Heart left ventricle (tissue), 16 donors: ENCODE measurements at regions not wholly inside any gene's neighbourhood (a gene's known extent, or its start where the extent isn't known, plus 50 kb on each side); places are given as distances from the start of the nearest gene placed in this dataset.

Source experiments
- ATAC-seq, 4 donors: fragments of 200-7000 bp; cut with Tn5 transposase; one replicate each; pipeline ENCODE4 v1.9.1; 2020 to 2022; ENCODE audit warnings: moderate library complexity in 4 of 4, mild to moderate bottlenecking in 3 of 4, moderate number of reproducible peaks in 1 of 4
- DNase-seq, 5 donors: peaks; one replicate each; pipeline ENCODE4 v3.0.0-alpha.2; 2020
- H3K27ac ChIP-seq, 12 donors: fragments of 200-600 bp; sonication (generic) in 4 of 12; one replicate each; pipeline versions ENCODE4 v1.5.0 to v1.8.0; 2016 to 2022; ENCODE audit warnings: mild to moderate bottlenecking in 2 of 12
- H3K27me3 ChIP-seq, 9 donors: fragments of 200-600 bp; sonication (generic) in 2 of 9; one replicate each; pipeline versions ENCODE4 v1.5.1 to v1.8.0; 2016 to 2022; ENCODE audit warnings: mild to moderate bottlenecking in 3 of 9
- H3K36me3 ChIP-seq, 9 donors: fragments of 200-600 bp; sonication (generic) in 2 of 9; one replicate each; pipeline versions ENCODE4 v1.5.0 to v1.8.0; 2018 to 2022; ENCODE audit warnings: mild to moderate bottlenecking in 2 of 9
- H3K4me1 ChIP-seq, 12 donors: fragments of 200-600 bp; sonication (generic) in 4 of 12; one replicate each; pipeline versions ENCODE4 v1.5.0 to v1.8.0; 2016 to 2022; ENCODE audit warnings: mild to moderate bottlenecking in 3 of 12
- H3K4me3 ChIP-seq, 12 donors: fragments of 200-600 bp; sonication (generic) in 4 of 12; one replicate each; pipeline versions ENCODE4 v1.5.0 to v1.8.0; 2017 to 2022; ENCODE audit warnings: mild to moderate bottlenecking in 9 of 12, moderate library complexity in 4 of 12
- H3K9me3 ChIP-seq, 12 donors: fragments of 200-600 bp; sonication (generic) in 4 of 12; one replicate each; pipeline versions ENCODE4 v1.5.0 to v1.8.0; 2016 to 2022; ENCODE audit warnings: mild to moderate bottlenecking in 1 of 12
- POLR2A ChIP-seq, 2 donors: fragments of 450-650 bp; IDR thresholded peaks; one replicate each; pipeline ENCODE4 v1.6.1; 2017; ENCODE audit warnings: antibody characterized with exemption in 2 of 2, mild to moderate bottlenecking in 2 of 2, moderate library complexity in 2 of 2
- WGBS, 4 donors: extraction: QIAGEN DNeasy Blood & Tissue Kit in 2 of 4; methylation state at CpG; one replicate each; pipeline versions ENCODE4 v1.1.5 to v1.1.7; 2013 to 2018; 5-methylcytosine and 5-hydroxymethylcytosine counted together
- intact Hi-C, 10 donors: fragments of 100-400 bp; cut with DNase I; formaldehyde crosslinking; loops; one replicate each; pipeline versions ENCODE4 v1.11.1 to v1.14.2; 2022
- TF ChIP-seq, protein P1 (sequence below), 12 donors: fragments of 200-600 bp; sonication (generic) in 4 of 12; IDR thresholded peaks; one replicate each; pipeline versions ENCODE4 v1.5.0 to v1.8.0; 2018 to 2022; ENCODE audit warnings: antibody characterized with exemption in 12 of 12, mild to moderate bottlenecking in 5 of 12
- donor health status: ischemic (EF 13 %, LVEDD 7.1; RV severe dilation, severe dysfunction).
- donor health status: healthy with polysubstance abuse.
- donor health status: DM: no; HTN: yes; CAD: no.
- donor health status: DM: no; HTN: no; CAD: no.
- donor health status: ischemic (EF 25% LVEDD 6.9; RV normal size, moderate dysfunction).
- donor health status: ischemic (EF 25% LVEDD 5.7; RV mildly dilated, moderate dysfunction).
- donor health status: healthy.
- donor health status: DM: yes; HTN: yes; CAD: no.
- donor health status: ischemic (EF 35%, LVEDD 5.7; RV mildly dilated, moderate dysfunction).
- donor health status: nonischemic (EF 11% LVEDD 7.7; RV severe dilation, severe dysfunction).
- donor health status: DM: yes; HTN: yes; CAD: no.
- donor health status: PGD.
- donor health status: ischemic (EF 29% LVEDD 5.4; RV normal size, mild dysfunction).
- donor health status: nonischemic (EF 23%, LVEDD 6.1; RV moderate dilation, normal function).

DNA sequence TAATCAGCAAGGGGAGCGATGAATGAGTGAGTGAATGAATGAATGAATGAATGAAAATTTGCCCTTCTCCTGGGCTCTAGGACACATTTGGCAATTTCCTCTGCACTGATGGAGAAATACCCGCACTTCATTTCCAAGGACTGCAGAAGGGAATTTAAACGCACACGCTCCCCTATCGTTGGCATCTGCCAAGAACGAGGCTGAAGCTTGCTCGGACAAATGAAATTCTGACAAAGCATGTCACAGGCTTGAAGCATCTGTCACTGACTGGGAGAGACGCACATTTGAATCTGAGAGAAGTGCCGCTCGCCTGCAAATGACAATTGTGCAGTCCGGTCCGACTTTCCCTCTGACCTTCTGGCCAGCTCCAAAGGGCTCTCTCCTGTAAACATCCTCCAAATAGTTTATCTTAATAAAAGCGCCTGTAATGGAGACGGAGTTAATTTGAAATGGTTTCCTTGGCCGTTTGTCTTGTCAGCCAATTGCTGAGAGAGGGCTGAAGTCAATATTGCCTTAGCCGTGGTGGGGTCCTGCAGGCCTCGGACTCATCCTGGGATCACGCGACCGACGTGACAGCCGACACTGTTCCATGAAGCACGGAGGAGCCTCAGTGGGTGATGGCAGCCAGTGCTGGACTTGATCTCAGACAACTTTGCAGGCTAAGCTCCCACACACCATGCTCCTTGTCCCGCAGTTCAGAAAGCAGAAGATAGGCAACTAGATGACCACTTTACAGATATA, 260.7 kb downstream of the MN1 start:
- no peak for DNase-seq
- peaks cover 0 to 9% (median 2%) of the 10 kb centered on the region in 12 donors for H3K4me1 ChIP-seq
- 84 to 86% (median 85%) methylated on average over 24 of the region's 24 CpGs for WGBS, 4 donors
- no peaks in the 10 kb centered on the region for H3K9me3 ChIP-seq
- no peak overlapping the region for H3K27ac ChIP-seq
- H3K36me3 ChIP-seq, result no peaks in the 10 kb centered on the region
- peaks cover 0 to 31% (median 0%) of the 10 kb centered on the region in 9 donors for H3K27me3 ChIP-seq
- H3K4me3 ChIP-seq, result no peak overlapping the region
- TF ChIP-seq, protein P1, sequence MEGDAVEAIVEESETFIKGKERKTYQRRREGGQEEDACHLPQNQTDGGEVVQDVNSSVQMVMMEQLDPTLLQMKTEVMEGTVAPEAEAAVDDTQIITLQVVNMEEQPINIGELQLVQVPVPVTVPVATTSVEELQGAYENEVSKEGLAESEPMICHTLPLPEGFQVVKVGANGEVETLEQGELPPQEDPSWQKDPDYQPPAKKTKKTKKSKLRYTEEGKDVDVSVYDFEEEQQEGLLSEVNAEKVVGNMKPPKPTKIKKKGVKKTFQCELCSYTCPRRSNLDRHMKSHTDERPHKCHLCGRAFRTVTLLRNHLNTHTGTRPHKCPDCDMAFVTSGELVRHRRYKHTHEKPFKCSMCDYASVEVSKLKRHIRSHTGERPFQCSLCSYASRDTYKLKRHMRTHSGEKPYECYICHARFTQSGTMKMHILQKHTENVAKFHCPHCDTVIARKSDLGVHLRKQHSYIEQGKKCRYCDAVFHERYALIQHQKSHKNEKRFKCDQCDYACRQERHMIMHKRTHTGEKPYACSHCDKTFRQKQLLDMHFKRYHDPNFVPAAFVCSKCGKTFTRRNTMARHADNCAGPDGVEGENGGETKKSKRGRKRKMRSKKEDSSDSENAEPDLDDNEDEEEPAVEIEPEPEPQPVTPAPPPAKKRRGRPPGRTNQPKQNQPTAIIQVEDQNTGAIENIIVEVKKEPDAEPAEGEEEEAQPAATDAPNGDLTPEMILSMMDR (IDR thresholded peaks at IDR 0.05), result no peak
- no peak for TF ChIP-seq POLR2A (IDR thresholded peaks at IDR 0.05)
- intact Hi-C loops, result no loop called here
- ATAC-seq, result no peak

DNA sequence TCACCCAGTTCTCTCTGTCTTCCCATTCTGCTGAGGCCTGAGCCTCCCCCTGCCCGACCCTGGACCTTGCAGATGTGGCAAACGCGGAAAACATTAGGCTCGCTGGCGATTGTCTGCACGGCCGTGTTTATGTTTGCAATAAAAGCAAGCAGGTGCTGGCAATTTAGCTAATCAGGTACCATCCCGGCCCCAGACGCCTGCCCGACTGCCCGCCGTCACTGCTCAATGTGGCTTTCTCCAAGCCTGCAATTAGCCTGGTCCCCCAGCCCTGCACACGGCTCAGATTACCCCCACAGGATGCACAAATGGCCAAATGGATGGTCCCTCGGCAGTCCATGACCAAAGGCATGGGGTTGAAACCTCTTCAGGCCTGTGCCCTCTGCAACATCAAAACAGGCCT, 259.7 kb downstream of the MN1 start:
- Histone ChIP-seq H3K9me3 (no peaks in the 10 kb centered on the region), H3K4me1 (peaks cover 0 to 9% (median 2%) of the 10 kb centered on the region in 12 donors), H3K4me3 (no peak overlapping the region), H3K36me3 (no peaks in the 10 kb centered on the region), H3K27me3 (peaks cover 0 to 31% (median 0%) of the 10 kb centered on the region in 9 donors), H3K27ac (no peak overlapping the region)
- no peak for TF ChIP-seq POLR2A (IDR thresholded peaks at IDR 0.05)
- TF ChIP-seq, protein P1 (IDR thresholded peaks at IDR 0.05), result no peak
- ATAC-seq (no peak), DNase-seq (no peak)
- intact Hi-C loops, result no loop called here
- 93 to 98% (median 95%) methylated on average over 10 to 14 of the region's 14 CpGs for WGBS, 4 donors

DNA sequence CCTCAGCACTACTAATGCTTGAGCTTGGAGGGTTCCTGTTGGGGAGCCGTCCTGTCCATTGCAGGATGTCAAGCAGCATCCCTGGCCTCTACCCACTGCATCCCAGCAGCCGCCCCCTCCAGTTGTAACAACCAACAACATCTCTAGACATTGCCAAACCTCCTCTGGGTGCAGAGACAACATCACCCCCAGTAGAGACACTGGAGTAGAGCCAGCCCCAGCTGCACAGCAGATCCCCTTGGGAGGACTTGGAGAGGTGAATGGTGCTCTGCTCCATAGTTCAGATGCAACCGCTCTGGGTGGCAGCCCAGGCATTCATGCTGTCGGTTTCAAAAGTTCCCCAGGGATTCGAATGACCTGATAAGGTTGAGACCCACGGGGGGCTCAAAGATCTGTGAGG, 259.0 kb downstream of the MN1 start:
- no peak for DNase-seq
- Histone ChIP-seq H3K27me3 (peaks cover 0 to 31% (median 0%) of the 10 kb centered on the region in 9 donors), H3K9me3 (no peaks in the 10 kb centered on the region), H3K36me3 (no peaks in the 10 kb centered on the region), H3K27ac (no peak overlapping the region), H3K4me1 (peaks cover 0 to 3% (median under 1%) of the 10 kb centered on the region in 12 donors), H3K4me3 (no peak overlapping the region)
- no peak for ATAC-seq
- intact Hi-C loops, result no loop called here
- WGBS, 4 donors, result 70 to 78% (median 77%) methylated on average over 6 of the region's 6 CpGs
- TF ChIP-seq POLR2A (IDR thresholded peaks at IDR 0.05), result no peak
- TF ChIP-seq, protein P1 (IDR thresholded peaks at IDR 0.05), result no peak

DNA sequence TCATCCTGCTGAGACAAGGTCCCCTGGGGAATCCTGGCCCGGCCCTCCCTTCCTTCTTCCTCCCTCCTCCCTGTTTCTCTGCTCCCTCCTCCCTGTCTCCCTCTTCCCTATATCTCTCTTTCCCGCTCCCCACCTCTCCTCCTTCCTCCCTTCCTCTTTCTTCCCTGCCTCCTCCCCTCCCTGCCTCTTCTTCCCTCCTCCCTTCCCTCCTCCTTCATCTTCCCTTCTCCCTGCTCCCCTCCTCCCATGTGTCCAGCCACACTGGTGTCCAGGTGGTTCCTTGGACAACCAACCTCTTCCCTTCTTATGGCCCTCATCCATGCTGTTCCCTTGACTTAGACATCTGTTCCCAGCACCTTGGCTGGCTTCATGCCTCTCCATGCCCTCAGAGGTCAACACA, 258.1 kb downstream of the MN1 start:
- H3K36me3 ChIP-seq, result no peaks in the 10 kb centered on the region
- H3K4me1 ChIP-seq, result no peaks in the 10 kb centered on the region
- no peaks in the 10 kb centered on the region for H3K9me3 ChIP-seq
- intact Hi-C loops, result no loop called here
- TF ChIP-seq, protein P1 (IDR thresholded peaks at IDR 0.05), result no peak
- WGBS, 4 donors, result 73 to 81% (median 76%) methylated on average over 2 of the region's 2 CpGs
- no peak for DNase-seq
- peaks cover 0 to 31% (median 0%) of the 10 kb centered on the region in 9 donors for H3K27me3 ChIP-seq
- H3K4me3 ChIP-seq, result no peak overlapping the region
- H3K27ac ChIP-seq, result no peak overlapping the region
- no peak for ATAC-seq
